Fibroblast of skin of abdomen (primary cell): ENCODE measurements at regions not wholly inside any gene's neighbourhood (a gene's known extent, or its start where the extent isn't known, plus 50 kb on each side); places are given as distances from the start of the nearest gene placed in this dataset.

ENCODE experiments used
- DNase-seq: peaks from one replicate; pipeline ENCODE4 v3.0.0-alpha.2; 2013

- DNase-seq: no peak
Measured at GRCh38 chr2:129103936-129104878, 785.5 kb upstream of the HS6ST1 start.

- no peak for DNase-seq
Measured at GRCh38 chr2:129112181-129112580, 793.5 kb upstream of the HS6ST1 start.

GRCh38 chr2:129113776-129114175 lies 795.1 kb upstream of the HS6ST1 start:
- DNase-seq: no peak

DNA sequence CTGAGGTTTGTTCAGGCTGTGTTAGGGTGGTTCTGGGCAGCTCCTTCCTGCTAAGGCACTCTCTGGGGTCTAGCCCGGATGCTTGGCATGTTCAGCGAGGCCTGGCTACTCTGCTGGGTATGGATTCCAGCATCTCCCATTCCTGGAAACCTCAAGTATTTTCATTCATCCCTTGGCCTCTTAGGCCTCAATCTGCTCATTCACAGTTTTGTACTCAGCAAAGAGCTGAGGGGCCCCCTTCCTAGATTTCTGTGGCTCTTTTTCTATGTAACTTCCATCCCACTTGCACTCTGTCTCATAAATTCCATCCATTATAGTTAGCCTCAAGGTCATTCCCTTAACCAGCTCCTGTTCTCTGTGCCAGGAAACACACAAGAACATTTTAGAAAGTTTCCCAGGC lies 798.8 kb upstream of the HS6ST1 start:
- peak; percentile 1 for DNase-seq

DNA sequence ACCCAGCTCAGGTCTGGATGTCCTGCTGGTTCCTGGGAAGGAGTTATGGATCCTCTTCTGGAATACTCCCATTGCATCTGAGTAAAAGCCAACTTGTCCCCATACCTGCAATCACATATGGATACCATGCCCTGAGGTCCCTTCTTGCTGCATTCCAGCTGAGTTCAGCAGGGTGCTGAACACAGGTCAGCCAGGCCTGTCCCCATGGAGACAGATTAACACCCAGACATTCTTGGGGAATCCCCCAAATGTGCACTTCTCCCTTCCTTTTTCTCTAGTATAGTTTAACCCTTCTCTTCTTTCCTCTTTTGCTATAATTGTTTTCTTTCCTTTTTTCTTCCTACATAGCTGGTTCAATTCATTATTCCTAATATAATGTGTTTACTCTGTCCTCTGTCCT lies 799.6 kb upstream of the HS6ST1 start:
- DNase-seq: no peak

GRCh38 chr2:129129087-129129486 lies 810.4 kb upstream of the HS6ST1 start:
- DNase-seq: no peak

- no peak for DNase-seq
Measured at GRCh38 chr2:129133692-129134641, 815.3 kb upstream of the HS6ST1 start.

- no peak for DNase-seq
Measured at GRCh38 chr2:129135017-129135416, 816.3 kb upstream of the HS6ST1 start.

DNA sequence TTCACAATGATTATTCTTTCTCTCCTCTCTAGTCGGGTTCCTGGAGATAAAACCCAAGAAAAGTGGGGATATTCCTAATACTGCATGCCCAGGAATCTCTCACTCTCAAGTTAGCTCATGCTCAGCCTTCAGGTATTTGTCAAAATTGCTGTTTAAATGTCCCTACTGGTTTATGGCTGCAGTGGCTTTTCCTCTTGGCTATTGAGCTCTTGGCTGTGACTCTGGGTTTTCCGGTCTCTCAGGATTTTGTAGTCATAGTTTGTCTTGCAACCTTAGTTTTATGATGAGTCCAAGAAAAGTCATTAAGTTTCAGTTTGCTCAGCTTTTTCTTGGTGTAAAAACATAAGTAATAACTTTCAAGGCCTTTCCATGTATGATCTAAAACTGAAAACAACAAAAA lies 820.7 kb upstream of the HS6ST1 start:
- no peak for DNase-seq

DNA sequence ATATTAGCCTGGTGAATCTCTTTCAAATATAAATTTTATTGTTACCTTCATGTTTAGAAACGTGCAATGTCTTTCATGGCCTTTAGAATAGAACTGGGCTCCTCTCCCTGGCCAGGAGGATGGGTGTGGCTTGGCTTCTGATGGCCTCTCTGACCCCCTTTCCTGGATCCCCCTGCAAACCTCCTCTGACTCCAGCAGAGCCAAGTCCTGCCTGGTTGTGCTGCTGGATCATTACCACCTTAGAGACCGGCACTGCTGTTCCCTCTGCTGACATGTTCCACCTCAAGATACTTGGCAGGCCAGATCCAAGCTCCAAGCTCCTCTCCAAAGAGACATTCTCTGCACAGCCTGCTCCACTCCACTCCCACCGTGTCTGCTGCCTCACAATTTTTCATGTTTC lies 823.8 kb upstream of the HS6ST1 start:
- no peak for DNase-seq

- DNase-seq: no peak
Measured at GRCh38 chr2:129144082-129144791, 825.6 kb upstream of the HS6ST1 start.

- DNase-seq: no peak
Measured at GRCh38 chr2:129152514-129152913, 827.0 kb upstream of the RAB6C start.

GRCh38 chr2:129160879-129161278 lies 818.6 kb upstream of the RAB6C start:
- no peak for DNase-seq

DNA sequence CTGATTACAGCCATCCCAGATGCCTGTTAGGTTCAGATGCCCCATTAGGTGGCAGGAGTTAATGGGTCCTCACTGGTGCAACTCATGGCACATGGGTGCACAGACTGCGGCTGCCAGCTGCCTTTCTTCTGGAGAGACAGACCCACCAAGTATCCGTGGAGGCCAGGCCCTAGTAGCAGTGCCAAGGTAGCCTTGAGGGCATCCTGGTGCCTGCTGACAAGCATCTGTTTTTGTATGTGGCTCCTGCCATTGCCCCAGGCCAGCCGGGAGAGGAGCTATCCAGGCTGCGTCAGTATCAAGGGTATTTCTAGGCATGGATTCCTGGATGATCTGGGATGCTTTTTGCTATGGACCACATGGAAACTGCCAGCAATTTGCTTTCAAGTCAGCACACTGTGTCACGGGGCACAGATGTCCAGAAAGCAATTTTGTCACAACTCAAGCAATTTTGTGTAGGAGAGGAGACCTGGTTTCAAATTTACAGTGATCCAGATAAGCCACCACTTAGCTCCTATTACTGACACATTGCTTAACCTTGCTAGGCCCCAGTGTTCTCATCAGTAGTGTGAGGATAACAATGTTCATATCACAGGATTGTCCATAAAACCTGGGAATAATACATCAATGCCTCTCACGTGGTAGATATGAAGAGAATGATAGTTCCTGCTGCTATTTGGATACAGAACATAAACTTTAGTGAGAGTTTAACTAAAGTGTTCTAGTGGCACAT lies 815.1 kb upstream of the RAB6C start:
- DNase-seq: no peak

- DNase-seq: peak; percentile 8
Measured at GRCh38 chr2:129165006-129165405, 814.5 kb upstream of the RAB6C start.

GRCh38 chr2:129167456-129167855 lies 812.0 kb upstream of the RAB6C start:
- no peak for DNase-seq

DNA sequence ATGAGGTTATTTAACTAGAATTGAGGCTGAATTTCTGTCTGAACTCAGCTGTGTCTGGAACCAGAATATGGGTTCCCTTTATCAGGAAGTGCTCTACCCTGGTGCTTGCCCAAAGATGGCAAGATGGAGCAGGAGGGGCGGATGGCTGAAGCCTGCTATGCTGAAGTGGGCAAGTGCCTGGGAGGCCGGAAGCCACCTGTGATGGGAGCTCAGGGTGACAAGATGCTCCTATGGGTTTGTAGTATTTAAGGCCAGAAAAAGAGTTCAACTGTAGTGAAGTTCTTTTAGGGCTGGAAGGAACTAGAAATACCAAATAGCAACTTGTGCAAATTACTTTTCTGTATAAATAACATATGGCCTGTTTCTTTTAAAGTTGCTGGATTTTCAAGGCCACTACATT lies 808.9 kb upstream of the RAB6C start:
- DNase-seq: no peak

- no peak for DNase-seq
Measured at GRCh38 chr2:129174143-129174542, 805.3 kb upstream of the RAB6C start.

GRCh38 chr2:129175051-129175450 lies 804.4 kb upstream of the RAB6C start:
- DNase-seq: no peak

DNA sequence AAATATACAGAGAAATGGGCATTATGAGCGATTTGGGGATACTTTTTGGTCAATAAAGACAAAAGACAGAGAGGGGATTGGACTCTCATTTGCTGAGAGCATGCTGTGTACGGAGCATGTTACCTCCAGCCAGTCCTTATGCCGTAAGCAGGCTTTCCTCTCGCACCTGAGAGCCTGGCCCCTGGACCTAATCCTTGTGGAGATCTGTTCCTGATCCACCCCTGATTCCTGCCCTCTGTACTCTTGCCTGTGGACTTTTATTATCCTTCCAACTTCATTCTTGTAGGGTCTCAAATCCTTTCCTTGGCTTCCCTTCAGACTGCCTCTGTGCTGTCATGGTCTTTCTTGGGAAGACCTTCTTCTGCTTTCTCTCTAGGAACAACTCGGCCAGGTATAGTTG lies 803.1 kb upstream of the RAB6C start:
- DNase-seq: no peak

- DNase-seq: no peak
Measured at GRCh38 chr2:129178356-129178755, 801.1 kb upstream of the RAB6C start.

DNA sequence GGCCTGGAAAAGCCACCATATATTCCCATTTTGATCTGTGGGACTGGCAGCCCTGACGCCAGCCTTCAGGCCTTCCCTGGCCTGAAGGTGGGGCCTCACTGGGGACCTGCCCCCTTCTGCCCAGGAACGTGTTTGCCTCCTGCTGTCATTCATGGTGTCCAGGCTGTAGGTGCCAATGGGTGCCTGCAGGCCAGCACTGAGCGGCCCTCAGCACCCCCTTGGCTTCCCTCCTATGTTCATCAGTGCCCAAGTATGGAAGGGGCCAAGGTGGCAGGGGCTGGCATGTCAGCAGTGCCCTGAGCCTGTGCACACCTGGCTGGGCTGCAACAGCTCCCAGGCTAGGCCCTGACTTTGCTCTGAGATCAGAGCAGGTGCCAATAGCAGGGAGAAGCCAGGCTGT lies 800.3 kb upstream of the RAB6C start:
- DNase-seq: no peak
